ENCODE measurements at regions not wholly inside any gene's neighbourhood (a gene's known extent, or its start where the extent isn't known, plus 50 kb on each side); places are given as distances from the start of the nearest gene placed in this dataset.

DNA sequence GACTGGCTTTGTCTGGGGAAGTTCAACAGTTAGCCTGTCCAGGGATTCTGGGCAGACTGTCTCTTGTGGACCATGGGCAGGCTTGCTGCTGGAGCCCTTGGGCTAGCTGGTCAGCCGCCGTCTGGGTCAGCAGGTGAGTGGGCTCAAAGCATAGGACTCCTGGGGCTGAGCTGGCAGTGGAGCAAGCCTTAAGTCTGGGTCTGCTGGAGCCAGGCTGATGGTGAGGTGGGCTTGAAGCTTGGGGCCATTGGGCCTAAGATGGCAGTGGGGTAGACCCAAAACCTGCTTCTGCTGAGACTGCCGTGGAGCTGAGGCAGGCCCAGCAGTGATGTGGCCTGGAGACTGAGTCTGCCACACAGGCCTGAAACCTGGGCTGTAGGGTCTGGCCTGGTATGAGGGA lies 645.1 kb downstream of the RAPGEF2 start:
- CTCF ChIA-PET (ENCODE audit: partially characterized antibody), result interaction anchor here (0.6 to 2.2 kb wide), 2 partner anchors 17 to 619 kb away, joined by 3 to 9 read pairs; no protein-coding TSS in a partner anchor
- TF ChIP-seq BCL11A (IDR thresholded peaks at IDR 0.05; ENCODE audit: low read depth in 2 of 2, low read length in 2 of 2), result no peak
- TF ChIP-seq, protein P1, sequence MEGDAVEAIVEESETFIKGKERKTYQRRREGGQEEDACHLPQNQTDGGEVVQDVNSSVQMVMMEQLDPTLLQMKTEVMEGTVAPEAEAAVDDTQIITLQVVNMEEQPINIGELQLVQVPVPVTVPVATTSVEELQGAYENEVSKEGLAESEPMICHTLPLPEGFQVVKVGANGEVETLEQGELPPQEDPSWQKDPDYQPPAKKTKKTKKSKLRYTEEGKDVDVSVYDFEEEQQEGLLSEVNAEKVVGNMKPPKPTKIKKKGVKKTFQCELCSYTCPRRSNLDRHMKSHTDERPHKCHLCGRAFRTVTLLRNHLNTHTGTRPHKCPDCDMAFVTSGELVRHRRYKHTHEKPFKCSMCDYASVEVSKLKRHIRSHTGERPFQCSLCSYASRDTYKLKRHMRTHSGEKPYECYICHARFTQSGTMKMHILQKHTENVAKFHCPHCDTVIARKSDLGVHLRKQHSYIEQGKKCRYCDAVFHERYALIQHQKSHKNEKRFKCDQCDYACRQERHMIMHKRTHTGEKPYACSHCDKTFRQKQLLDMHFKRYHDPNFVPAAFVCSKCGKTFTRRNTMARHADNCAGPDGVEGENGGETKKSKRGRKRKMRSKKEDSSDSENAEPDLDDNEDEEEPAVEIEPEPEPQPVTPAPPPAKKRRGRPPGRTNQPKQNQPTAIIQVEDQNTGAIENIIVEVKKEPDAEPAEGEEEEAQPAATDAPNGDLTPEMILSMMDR (IDR thresholded peaks at IDR 0.05; ENCODE audit: control extremely low read depth in 1 of 3, insufficient read depth in 1 of 3, low read depth in 1 of 3, low read length in 3 of 3), result no peak
- TF ChIP-seq, protein P2, sequence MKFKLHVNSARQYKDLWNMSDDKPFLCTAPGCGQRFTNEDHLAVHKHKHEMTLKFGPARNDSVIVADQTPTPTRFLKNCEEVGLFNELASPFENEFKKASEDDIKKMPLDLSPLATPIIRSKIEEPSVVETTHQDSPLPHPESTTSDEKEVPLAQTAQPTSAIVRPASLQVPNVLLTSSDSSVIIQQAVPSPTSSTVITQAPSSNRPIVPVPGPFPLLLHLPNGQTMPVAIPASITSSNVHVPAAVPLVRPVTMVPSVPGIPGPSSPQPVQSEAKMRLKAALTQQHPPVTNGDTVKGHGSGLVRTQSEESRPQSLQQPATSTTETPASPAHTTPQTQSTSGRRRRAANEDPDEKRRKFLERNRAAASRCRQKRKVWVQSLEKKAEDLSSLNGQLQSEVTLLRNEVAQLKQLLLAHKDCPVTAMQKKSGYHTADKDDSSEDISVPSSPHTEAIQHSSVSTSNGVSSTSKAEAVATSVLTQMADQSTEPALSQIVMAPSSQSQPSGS (IDR thresholded peaks at IDR 0.05; ENCODE audit: low read length), result no peak
- TF ChIP-seq CBX5 (IDR thresholded peaks at IDR 0.05; ENCODE audit: low read depth, low read length), result no peak
- no peak for TF ChIP-seq CHD1 (IDR thresholded peaks at IDR 0.05; ENCODE audit: low read depth, low read length)
- no peak for TF ChIP-seq BACH1 (IDR thresholded peaks at IDR 0.05; ENCODE audit: low read length)
- no peak for TF ChIP-seq EGR1 (IDR thresholded peaks at IDR 0.05; ENCODE audit: borderline replicate concordance, low read depth, low read length)
- TF ChIP-seq NANOG (IDR thresholded peaks at IDR 0.05; ENCODE audit: insufficient read depth, low read depth, low read length, poor library complexity, severe bottlenecking), result no peak
- TF ChIP-seq SIX5 (IDR thresholded peaks at IDR 0.05; ENCODE audit: low read depth, low read length), result no peak
- TF ChIP-seq, protein P3, sequence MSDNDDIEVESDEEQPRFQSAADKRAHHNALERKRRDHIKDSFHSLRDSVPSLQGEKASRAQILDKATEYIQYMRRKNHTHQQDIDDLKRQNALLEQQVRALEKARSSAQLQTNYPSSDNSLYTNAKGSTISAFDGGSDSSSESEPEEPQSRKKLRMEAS (IDR thresholded peaks at IDR 0.05), result no peak
- no peak for TF ChIP-seq NRF1 (IDR thresholded peaks at IDR 0.05; ENCODE audit: low read depth, low read length)

More for the DNA sequence above, 645.1 kb downstream of the RAPGEF2 start:
- no peak overlapping the region for H4K8ac ChIP-seq (ENCODE audit: extremely low read depth, insufficient read depth, low read length)
- H3K23me2 ChIP-seq (ENCODE audit: low read depth, low read length), result no peaks in the 10 kb centered on the region; the same call in 1 of the 2 replicates
- no peak overlapping the region for H3K4ac ChIP-seq (replicated peaks; ENCODE audit: insufficient read length, low read depth, low read length)
- no peak overlapping the region for H3K56ac ChIP-seq (replicated peaks; ENCODE audit: insufficient read length, low read depth, low read length)
- H2BK12ac ChIP-seq (ENCODE audit: low read depth, low read length), result no peak overlapping the region
- no peak overlapping the region for H3K14ac ChIP-seq (ENCODE audit: insufficient read length)
- 88% methylated on average over 3 of the region's 3 CpGs; no CpG with 5 or more reads in 1 of the 2 experiments for WGBS, 2 experiments (ENCODE audit: extremely low coverage in 1 of 2, insufficient coverage in 1 of 2, insufficient read length in 1 of 2, insufficient replicate concordance in 2 of 2, low coverage in 1 of 2, low lambda C conversion rate in 2 of 2, missing lambda C conversion rate in 1 of 2)
- POLR2A ChIA-PET (ENCODE audit: partially characterized antibody), result no interaction called here
- H4K20me1 ChIP-seq (replicated peaks in 1 of 2; ENCODE audit: control insufficient read depth in 1 of 2, insufficient read depth in 2 of 2, low read length in 2 of 2), result no peaks in the 10 kb centered on the region
- no peak overlapping the region for H2AFZ ChIP-seq (ENCODE audit: low read length)
- H3K36me3 ChIP-seq (ENCODE audit: control insufficient read depth in 2 of 4, insufficient read depth in 4 of 4, low read length in 3 of 4), result no peaks in the 10 kb centered on the region
- no peak overlapping the region for H2BK20ac ChIP-seq (ENCODE audit: low read length)
- no peak overlapping the region for H3K27ac ChIP-seq (ENCODE audit: low read depth, low read length)
- H4K91ac ChIP-seq (replicated peaks; ENCODE audit: insufficient read length, low read length), result no peak overlapping the region
- no peak overlapping the region for H4K5ac ChIP-seq (ENCODE audit: insufficient read length, low read depth, low read length)
- no peak overlapping the region for H2AK5ac ChIP-seq (ENCODE audit: low read depth, low read length)
- no peak overlapping the region for H2BK120ac ChIP-seq (replicated peaks; ENCODE audit: low read depth, low read length)
- no peak for DNase-seq (ENCODE audit: low read depth in 1 of 2, low spot score in 2 of 2)
- no peak overlapping the region for H2BK15ac ChIP-seq (ENCODE audit: low read length)
- no peaks in the 10 kb centered on the region for H3K27me3 ChIP-seq (replicated peaks in 1 of 4; ENCODE audit: control insufficient read depth in 3 of 4, extremely low read depth in 1 of 4, insufficient read depth in 3 of 4, low read length in 3 of 4)
- FAIRE-seq, result no peak
- H3K4me3 ChIP-seq (ENCODE audit: extremely low read depth in 1 of 4, insufficient read depth in 2 of 4, low read depth in 3 of 4, low read length in 4 of 4), result no peak overlapping the region
- H3K18ac ChIP-seq (ENCODE audit: extremely low read depth, low read length), result no peak overlapping the region
- no peaks in the 10 kb centered on the region for H3K4me1 ChIP-seq (replicated peaks in 1 of 4; ENCODE audit: control insufficient read depth in 3 of 4, insufficient read depth in 4 of 4, low read length in 3 of 4)
- no peak overlapping the region for H3K23ac ChIP-seq (ENCODE audit: insufficient read length)
- H3K79me2 ChIP-seq (ENCODE audit: control insufficient read depth in 1 of 2, insufficient read depth in 2 of 2, low read length in 2 of 2), result no peaks in the 10 kb centered on the region
- no peaks in the 10 kb centered on the region for H3K79me1 ChIP-seq (ENCODE audit: low read depth, low read length)
- H3K4me2 ChIP-seq (ENCODE audit: insufficient read depth in 1 of 2, low read depth in 2 of 2, low read length in 2 of 2), result no peak overlapping the region
- no peak overlapping the region for H3K9ac ChIP-seq (replicated peaks in 1 of 4; ENCODE audit: extremely low read depth in 1 of 4, low read depth in 3 of 4, low read length in 3 of 4)
- no peaks in the 10 kb centered on the region for H3K9me3 ChIP-seq (ENCODE audit: insufficient read depth in 2 of 2, low read depth in 1 of 2, low read length in 1 of 2)
- H2BK5ac ChIP-seq (ENCODE audit: low read depth, low read length), result no peak overlapping the region

Measured in H1 (cell line).